Endodermal cell (in vitro differentiated cells): ENCODE measurements at regions not wholly inside any gene's neighbourhood (a gene's known extent, or its start where the extent isn't known, plus 50 kb on each side); places are given as distances from the start of the nearest gene placed in this dataset.
"Not testable (repeated sequence)": the region's sequence is repeated elsewhere in the genome, so short reads cannot be mapped to it uniquely, and the experiment has no call there.

ENCODE experiments used
- DNase-seq: peaks from one replicate; pipeline ENCODE4 v3.0.0-alpha.2; 2017
- H3K27ac ChIP-seq: 2 replicates; pipeline ENCODE4 v1.5.1; 2013; ENCODE audit warnings: mild to moderate bottlenecking, low read depth, low read length, moderate library complexity
- H3K27me3 ChIP-seq: 2 replicates; pipeline ENCODE4 v1.6.1; 2013; ENCODE audit warnings: mild to moderate bottlenecking, low read length, moderate library complexity; ENCODE audit not compliant: insufficient read depth, control insufficient read depth, poor library complexity, severe bottlenecking
- H3K36me3 ChIP-seq: 2 replicates; pipeline ENCODE4 v1.7.0; 2013; ENCODE audit warnings: mild to moderate bottlenecking, low read length, moderate library complexity; ENCODE audit not compliant: control insufficient read depth, insufficient read depth
- H3K4me1 ChIP-seq: one replicate; pipeline ENCODE4 v1.7.0; 2013; ENCODE audit warnings: low read length; ENCODE audit not compliant: control insufficient read depth, insufficient read depth
- H3K4me3 ChIP-seq: 2 replicates; pipeline ENCODE4 v1.5.1; 2013; ENCODE audit warnings: mild to moderate bottlenecking, low read length, moderate library complexity
- H3K9ac ChIP-seq: 2 replicates; pipeline ENCODE4 v1.6.1; 2013; ENCODE audit warnings: mild to moderate bottlenecking, low read length, moderate library complexity; ENCODE audit not compliant: poor library complexity, severe bottlenecking; ENCODE audit errors: extremely low read depth
- H3K9me3 ChIP-seq: 2 replicates; pipeline ENCODE4 v1.6.1; 2013; ENCODE audit warnings: mild to moderate bottlenecking, low read length, moderate library complexity; ENCODE audit not compliant: control insufficient read depth
- H3K27ac Mint-ChIP-seq: 2 replicates; pipeline ENCODE4 v1.8.0; 2020; ENCODE audit warnings: mixed read lengths
- H3K27me3 Mint-ChIP-seq: 2 replicates; pipeline ENCODE4 v1.8.0; 2021; ENCODE audit warnings: mild to moderate bottlenecking, mixed read lengths; ENCODE audit not compliant: insufficient read depth
- H3K36me3 Mint-ChIP-seq: 2 replicates; pipeline ENCODE4 v1.8.0; 2020; ENCODE audit warnings: low read depth, mixed read lengths
- H3K4me1 Mint-ChIP-seq: 2 replicates; pipeline ENCODE4 v1.8.0; 2020; ENCODE audit warnings: mixed read lengths
- H3K4me3 Mint-ChIP-seq: 2 replicates; pipeline ENCODE4 v1.8.0; 2020; ENCODE audit warnings: mild to moderate bottlenecking, moderate library complexity, mixed read lengths
- H3K9me3 Mint-ChIP-seq: 2 replicates; pipeline ENCODE4 v1.8.0; 2020; ENCODE audit warnings: mild to moderate bottlenecking, mixed read lengths
- WGBS, 2 experiments: methylation state at CpG; one replicate each; pipeline versions ENCODE4 v1.1.5 to v1.1.7; 2013; ENCODE audit warnings: missing lambda C conversion rate in 2 of 2, mixed read lengths in 1 of 2; ENCODE audit not compliant: insufficient coverage in 1 of 2, insufficient read length in 1 of 2; 5-methylcytosine and 5-hydroxymethylcytosine counted together
- TF ChIP-seq, protein P1 (sequence below): fragments of 200-600 bp; sonication (generic); conservative IDR thresholded peaks from 2 replicates; pipeline ENCODE4 v1.5.0; 2021; ENCODE audit warnings: antibody characterized with exemption, mild to moderate bottlenecking

DNA sequence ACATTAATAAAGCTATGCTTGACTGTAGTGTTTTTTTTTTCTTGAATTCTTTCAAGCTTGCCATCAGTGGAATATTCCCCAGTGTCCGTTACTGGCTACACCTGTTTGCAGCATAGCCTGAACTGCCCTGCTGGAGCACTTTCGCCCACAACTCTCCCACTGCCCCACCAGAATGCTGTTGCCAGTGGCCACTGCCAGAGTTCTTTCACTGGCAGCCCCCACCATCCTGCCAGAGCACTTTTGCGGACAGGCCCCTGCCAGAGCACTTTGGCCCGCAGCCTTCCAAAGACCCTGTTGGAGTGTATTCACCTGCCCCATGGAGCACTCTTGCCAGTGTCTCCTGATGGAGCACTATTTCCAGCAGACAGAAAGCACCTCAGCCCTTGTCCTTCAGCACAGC, 452.3 kb upstream of the GRID2 start:
- Mint-ChIP-seq H3K27ac (no peak overlapping the region), H3K36me3 (no peaks in the 10 kb centered on the region), H3K4me3 (no peak overlapping the region), H3K4me1 (no peaks in the 10 kb centered on the region), H3K27me3 (no peaks in the 10 kb centered on the region), H3K9me3 (no peaks in the 10 kb centered on the region)
- TF ChIP-seq, protein P1, sequence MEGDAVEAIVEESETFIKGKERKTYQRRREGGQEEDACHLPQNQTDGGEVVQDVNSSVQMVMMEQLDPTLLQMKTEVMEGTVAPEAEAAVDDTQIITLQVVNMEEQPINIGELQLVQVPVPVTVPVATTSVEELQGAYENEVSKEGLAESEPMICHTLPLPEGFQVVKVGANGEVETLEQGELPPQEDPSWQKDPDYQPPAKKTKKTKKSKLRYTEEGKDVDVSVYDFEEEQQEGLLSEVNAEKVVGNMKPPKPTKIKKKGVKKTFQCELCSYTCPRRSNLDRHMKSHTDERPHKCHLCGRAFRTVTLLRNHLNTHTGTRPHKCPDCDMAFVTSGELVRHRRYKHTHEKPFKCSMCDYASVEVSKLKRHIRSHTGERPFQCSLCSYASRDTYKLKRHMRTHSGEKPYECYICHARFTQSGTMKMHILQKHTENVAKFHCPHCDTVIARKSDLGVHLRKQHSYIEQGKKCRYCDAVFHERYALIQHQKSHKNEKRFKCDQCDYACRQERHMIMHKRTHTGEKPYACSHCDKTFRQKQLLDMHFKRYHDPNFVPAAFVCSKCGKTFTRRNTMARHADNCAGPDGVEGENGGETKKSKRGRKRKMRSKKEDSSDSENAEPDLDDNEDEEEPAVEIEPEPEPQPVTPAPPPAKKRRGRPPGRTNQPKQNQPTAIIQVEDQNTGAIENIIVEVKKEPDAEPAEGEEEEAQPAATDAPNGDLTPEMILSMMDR = no peak
- Histone ChIP-seq H3K4me1 (no peaks in the 10 kb centered on the region), H3K4me3 (no peak overlapping the region), H3K9me3 (no peaks in the 10 kb centered on the region), H3K9ac (no peak overlapping the region), H3K27me3 (no peaks in the 10 kb centered on the region), H3K27ac (no peak overlapping the region), H3K36me3 (no peaks in the 10 kb centered on the region)
- DNase-seq = no peak
- WGBS, 2 experiments = 91% methylated on average over 4 of the region's 4 CpGs; no CpG with 5 or more reads in 1 of the 2 experiments

DNA sequence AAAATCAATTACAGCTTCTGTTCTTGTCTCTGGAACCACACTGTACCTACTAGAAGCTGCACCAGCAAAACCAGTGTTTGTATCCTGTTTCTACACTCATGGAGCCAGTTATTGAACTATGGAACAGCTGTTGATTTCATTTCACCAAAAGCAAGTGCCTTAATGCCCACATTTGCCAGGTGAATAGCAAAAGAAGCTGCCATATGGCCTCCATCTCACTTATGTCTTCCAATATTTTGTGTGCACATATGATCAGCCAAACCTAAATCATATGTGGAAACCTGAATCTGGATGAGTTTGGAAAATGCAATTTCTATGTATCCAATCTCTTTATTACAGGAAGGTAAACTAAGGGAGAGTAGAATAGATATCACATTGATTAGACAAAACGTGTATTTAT, 415.8 kb upstream of the GRID2 start:
- no peaks in the 10 kb centered on the region for H3K27me3 ChIP-seq
- H3K4me3 Mint-ChIP-seq = no peak overlapping the region
- no peaks in the 10 kb centered on the region for H3K36me3 ChIP-seq
- no peak overlapping the region for H3K9ac ChIP-seq
- H3K4me3 ChIP-seq = no peak overlapping the region
- no peaks in the 10 kb centered on the region for H3K9me3 ChIP-seq
- H3K27ac Mint-ChIP-seq = no peak overlapping the region
- no peaks in the 10 kb centered on the region for H3K27me3 Mint-ChIP-seq
- WGBS, 2 experiments = 83% methylated on average over 1 of the region's 1 CpG; no CpG with 5 or more reads in 1 of the 2 experiments
- no peaks in the 10 kb centered on the region for H3K9me3 Mint-ChIP-seq
- H3K4me1 ChIP-seq = no peaks in the 10 kb centered on the region
- H3K27ac ChIP-seq = no peak overlapping the region
- DNase-seq = no peak
- no peaks in the 10 kb centered on the region for H3K4me1 Mint-ChIP-seq
- H3K36me3 Mint-ChIP-seq = no peaks in the 10 kb centered on the region
- TF ChIP-seq, protein P1 = no peak

DNA sequence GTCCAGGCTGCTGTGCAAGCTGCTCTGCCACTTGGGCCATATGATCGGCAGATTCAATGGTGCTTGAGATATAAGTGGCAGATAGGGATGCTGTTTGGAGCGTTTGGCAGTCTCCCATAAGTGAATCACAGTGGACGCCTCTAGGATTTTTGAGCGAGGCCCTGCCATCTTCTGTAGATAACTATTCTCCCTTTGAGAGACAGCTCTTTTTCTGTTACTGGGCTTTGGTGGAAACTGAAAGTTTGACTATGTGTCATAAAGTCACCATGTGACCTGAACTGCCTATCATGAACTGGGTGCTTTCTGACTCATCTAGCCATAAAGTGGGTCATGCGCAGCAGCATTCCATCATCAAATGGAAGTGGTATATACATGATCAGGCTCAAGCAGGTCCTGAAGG, 412.5 kb upstream of the GRID2 start:
- not testable (repeated sequence) for H3K36me3 Mint-ChIP-seq, H3K4me3 ChIP-seq, H3K27me3 ChIP-seq, H3K36me3 ChIP-seq, H3K4me3 Mint-ChIP-seq, H3K4me1 Mint-ChIP-seq, H3K9me3 ChIP-seq, H3K4me1 ChIP-seq, H3K27me3 Mint-ChIP-seq, H3K27ac ChIP-seq, DNase-seq, H3K9me3 Mint-ChIP-seq, H3K9ac ChIP-seq, H3K27ac Mint-ChIP-seq
- WGBS, 2 experiments = 91 to 93% methylated on average over 3 to 5 of the region's 5 CpGs

DNA sequence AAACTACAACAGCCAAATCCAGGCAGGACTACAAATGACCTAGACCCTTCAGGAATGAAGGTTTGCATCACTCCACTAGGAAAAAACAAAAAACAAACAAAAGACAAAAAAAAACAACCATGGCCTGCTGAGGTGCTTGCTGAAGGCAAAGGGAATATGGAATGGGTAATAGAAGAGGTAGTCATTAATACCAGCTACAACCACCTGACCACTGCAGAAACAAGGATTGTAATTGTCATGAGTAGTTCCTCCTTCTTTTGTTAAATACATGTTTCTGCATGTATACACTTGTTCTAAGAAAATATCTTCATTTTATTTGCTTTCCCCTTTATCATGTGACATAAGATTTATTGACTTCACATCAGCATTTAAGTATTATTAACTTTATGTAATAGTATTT, 409.8 kb upstream of the GRID2 start:
- H3K36me3 Mint-ChIP-seq = no peaks in the 10 kb centered on the region
- TF ChIP-seq, protein P1 = no peak
- no peaks in the 10 kb centered on the region for H3K4me1 ChIP-seq
- no peak for DNase-seq
- H3K4me3 ChIP-seq = no peak overlapping the region
- H3K27ac ChIP-seq = no peak overlapping the region
- H3K4me3 Mint-ChIP-seq = no peak overlapping the region
- H3K9me3 ChIP-seq = no peaks in the 10 kb centered on the region
- H3K27me3 Mint-ChIP-seq = no peaks in the 10 kb centered on the region
- H3K27me3 ChIP-seq = no peaks in the 10 kb centered on the region
- no peaks in the 10 kb centered on the region for H3K9me3 Mint-ChIP-seq
- H3K9ac ChIP-seq = no peak overlapping the region
- no peak overlapping the region for H3K27ac Mint-ChIP-seq
- H3K36me3 ChIP-seq = no peaks in the 10 kb centered on the region
- no peaks in the 10 kb centered on the region for H3K4me1 Mint-ChIP-seq
